Hematopoietic multipotent progenitor cell treated with erythropoietin and hydrocortisone succinate and interleukin-3 and kit ligand, for 8 days (in vitro differentiated cells): ENCODE measurements at regions not wholly inside any gene's neighbourhood (a gene's known extent, or its start where the extent isn't known, plus 50 kb on each side); places are given as distances from the start of the nearest gene placed in this dataset.
A peak's percentile ranks its signal among the peaks of the same experiment; 100 is the strongest.
"Not testable (repeated sequence)": the region's sequence is repeated elsewhere in the genome, so short reads cannot be mapped to it uniquely, and the experiment has no call there.

Experiments used
- DNase-seq: peaks from one replicate; pipeline ENCODE4 v3.0.0-alpha.2; 2015

GRCh38 chr6:135555550-135555949 lies 58.0 kb upstream of the AHI1 start:
- DNase-seq: peak; percentile 16

GRCh38 chr6:135557582-135557981 lies 60.0 kb upstream of the AHI1 start:
- DNase-seq: no peak

- not testable (repeated sequence) for DNase-seq
Observed at GRCh38 chr6:135565605-135566004, 68.1 kb upstream of the AHI1 start.

GRCh38 chr6:135566311-135567068 lies 69.0 kb upstream of the AHI1 start:
- DNase-seq: no peak

GRCh38 chr6:135567375-135568083 lies 70.0 kb upstream of the AHI1 start:
- DNase-seq: no peak

GRCh38 chr6:135568379-135568778 lies 70.8 kb upstream of the AHI1 start:
- DNase-seq: peak; percentile 70

GRCh38 chr6:135572051-135572450 lies 74.5 kb upstream of the AHI1 start:
- no peak for DNase-seq

GRCh38 chr6:135575629-135576028 lies 78.1 kb upstream of the AHI1 start:
- DNase-seq: no peak

GRCh38 chr6:135576055-135576454 lies 78.5 kb upstream of the AHI1 start:
- no peak for DNase-seq

- no peak for DNase-seq
Observed at GRCh38 chr6:135577059-135577538, 79.6 kb upstream of the AHI1 start.

GRCh38 chr6:135578976-135579375 lies 81.4 kb upstream of the AHI1 start:
- DNase-seq: no peak

- DNase-seq: no peak
Observed at GRCh38 chr6:135581211-135581610, 83.7 kb upstream of the AHI1 start.

GRCh38 chr6:135583256-135583761 lies 85.8 kb upstream of the AHI1 start:
- no peak for DNase-seq

GRCh38 chr6:135586388-135586787 lies 88.8 kb upstream of the AHI1 start:
- no peak for DNase-seq

- peak; percentile 3 for DNase-seq
Observed at GRCh38 chr6:135586844-135587243, 89.3 kb upstream of the AHI1 start.

- DNase-seq: no peak
Observed at GRCh38 chr6:135592276-135592675, 94.7 kb upstream of the AHI1 start.

GRCh38 chr6:135594000-135594399 lies 96.5 kb upstream of the AHI1 start:
- DNase-seq: no peak

- no peak for DNase-seq
Observed at GRCh38 chr6:135600086-135600702, 102.7 kb upstream of the AHI1 start.

- DNase-seq: no peak
Observed at GRCh38 chr6:135600931-135601330, 103.4 kb upstream of the AHI1 start.

- DNase-seq: no peak
Observed at GRCh38 chr6:135601857-135602256, 104.3 kb upstream of the AHI1 start.

GRCh38 chr6:135603249-135603648 lies 105.7 kb upstream of the AHI1 start:
- no peak for DNase-seq

GRCh38 chr6:135604035-135604860 lies 106.7 kb upstream of the AHI1 start:
- DNase-seq: no peak
